ENCODE measurements at regions not wholly inside any gene's neighbourhood (a gene's known extent, or its start where the extent isn't known, plus 50 kb on each side); places are given as distances from the start of the nearest gene placed in this dataset.
A peak's percentile ranks its signal among the peaks of the same experiment; 100 is the strongest.

- in situ Hi-C loops (cut with MboI; ENCODE audit: low pct_unique_long_range_greater_than_20kb, low sequenced_read_pairs, unreplicated experiment): no loop called here
- DNase-seq (ENCODE audit: low spot score): no peak
- TF ChIP-seq CTCF (IDR thresholded peaks at IDR 0.05; ENCODE audit: extremely low read depth, insufficient read depth, missing control alignments): no peak
Observed at GRCh38 chr14:101132588-101132987, 229.1 kb upstream of the RTL1 start.

GRCh38 chr14:101133068-101133467 is 229.5 kb upstream of the RTL1 start:
- no peak for DNase-seq (ENCODE audit: low spot score)
- in situ Hi-C loops (cut with MboI; ENCODE audit: low pct_unique_long_range_greater_than_20kb, low sequenced_read_pairs, unreplicated experiment): no loop called here
- TF ChIP-seq CTCF (IDR thresholded peaks at IDR 0.05; ENCODE audit: extremely low read depth, insufficient read depth, missing control alignments): no peak

DNA sequence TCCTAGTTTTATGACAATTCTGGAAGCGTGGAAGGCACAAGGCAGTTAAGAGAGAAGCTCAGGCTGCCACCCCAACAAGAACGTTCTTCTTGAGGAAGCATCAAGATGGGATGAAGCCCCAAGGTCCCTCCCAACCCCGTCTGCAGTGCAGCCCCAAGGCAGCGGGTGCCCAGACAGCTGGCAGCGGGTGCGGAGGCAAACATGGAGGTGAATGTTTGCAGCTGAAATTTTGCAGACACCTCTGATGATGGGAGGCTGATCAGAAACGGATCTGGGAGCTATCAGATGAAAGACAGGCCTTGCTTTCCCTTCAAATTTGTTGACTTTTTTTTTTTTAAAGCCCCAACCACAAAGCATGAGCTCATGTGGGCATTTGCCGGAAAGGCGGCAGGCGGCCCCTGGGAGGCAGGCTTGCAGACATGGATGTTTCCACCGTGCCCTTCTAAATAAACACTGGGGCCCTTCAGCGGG is 230.7 kb upstream of the RTL1 start:
- in situ Hi-C loops (cut with MboI; ENCODE audit: low pct_unique_long_range_greater_than_20kb, low sequenced_read_pairs, unreplicated experiment): no loop called here
- DNase-seq (ENCODE audit: low spot score): no peak
- no peak for TF ChIP-seq CTCF (IDR thresholded peaks at IDR 0.05; ENCODE audit: extremely low read depth, insufficient read depth, missing control alignments)

DNA sequence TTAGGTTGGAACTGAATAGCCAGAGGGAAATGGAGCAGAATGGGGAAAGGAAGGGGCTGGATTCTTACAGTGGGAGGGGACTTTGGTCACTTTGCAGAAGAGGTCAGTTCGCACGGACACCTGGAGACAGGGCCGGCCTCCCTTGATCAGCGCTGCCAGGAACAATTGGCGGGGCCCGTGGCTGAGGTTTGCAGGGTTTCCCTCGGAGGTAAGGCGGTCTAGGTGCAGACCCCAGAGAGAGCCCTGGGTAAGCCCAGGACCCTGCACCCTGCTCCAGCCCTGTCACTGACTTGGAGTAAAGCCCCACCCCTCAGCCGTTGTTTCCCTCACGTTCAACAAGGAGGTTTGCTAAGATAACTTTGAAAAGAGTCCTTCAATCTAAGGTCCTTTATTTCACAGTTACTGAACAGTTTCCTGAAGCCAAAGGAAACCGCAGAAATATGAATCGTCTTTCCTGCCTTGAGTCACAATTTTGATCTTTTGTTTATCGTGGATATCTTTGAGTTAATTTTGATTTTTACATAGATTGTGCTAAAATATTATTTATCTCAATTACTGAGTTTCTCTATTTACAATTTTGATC is 231.4 kb upstream of the RTL1 start:
- TF ChIP-seq CTCF (IDR thresholded peaks at IDR 0.05; ENCODE audit: extremely low read depth, insufficient read depth, missing control alignments): no peak

GRCh38 chr14:101135796-101136742 is 232.5 kb upstream of the RTL1 start:
- TF ChIP-seq CTCF (IDR thresholded peaks at IDR 0.05; ENCODE audit: extremely low read depth, insufficient read depth, missing control alignments): no peak
- DNase-seq (ENCODE audit: low spot score): peak; percentile 2
- in situ Hi-C loops (cut with MboI; ENCODE audit: low pct_unique_long_range_greater_than_20kb, low sequenced_read_pairs, unreplicated experiment): no loop called here

More for the DNA sequence above, 231.4 kb upstream of the RTL1 start:
- peak; percentile 3 for DNase-seq (ENCODE audit: low spot score)
- in situ Hi-C loops (cut with MboI; ENCODE audit: low pct_unique_long_range_greater_than_20kb, low sequenced_read_pairs, unreplicated experiment): no loop called here

DNA sequence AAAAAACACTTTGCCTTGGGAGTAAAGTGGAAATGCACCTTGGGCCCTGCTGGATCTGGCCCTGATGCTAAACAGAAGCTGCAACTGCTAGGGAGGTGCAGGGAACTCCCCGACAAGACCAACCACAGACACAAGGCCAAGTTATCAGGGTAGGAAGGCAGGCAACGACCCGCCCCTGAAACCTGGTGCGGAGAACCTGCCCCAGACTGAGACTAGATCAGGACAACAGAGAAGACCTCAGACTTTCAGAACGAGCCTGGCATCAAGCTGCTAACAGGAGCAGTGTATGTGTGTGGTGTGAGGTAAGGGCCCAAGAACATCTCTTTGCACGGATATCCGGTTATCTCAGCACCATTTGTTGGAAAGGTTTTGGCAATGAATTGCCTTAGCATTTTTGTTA is 233.7 kb upstream of the RTL1 start:
- no peak for TF ChIP-seq CTCF (IDR thresholded peaks at IDR 0.05; ENCODE audit: extremely low read depth, insufficient read depth, missing control alignments)
- no peak for DNase-seq (ENCODE audit: low spot score)
- in situ Hi-C loops (cut with MboI; ENCODE audit: low pct_unique_long_range_greater_than_20kb, low sequenced_read_pairs, unreplicated experiment): no loop called here
